GM18520 (cell line): ENCODE measurements at regions not wholly inside any gene's neighbourhood (a gene's known extent, or its start where the extent isn't known, plus 50 kb on each side); places are given as distances from the start of the nearest gene placed in this dataset.

Source experiments
- ATAC-seq: cut with Tn5 transposase; IDR thresholded peaks from one replicate; pipeline ENCODE4 v1.9.1; 2021; ENCODE audit not compliant: unreplicated experiment

- ATAC-seq = no peak
Measured at GRCh38 chr14:61226015-61226654, 55.0 kb downstream of the TMEM30B start.

GRCh38 chr14:61225344-61225743, 55.8 kb downstream of the TMEM30B start:
- no peak for ATAC-seq

DNA sequence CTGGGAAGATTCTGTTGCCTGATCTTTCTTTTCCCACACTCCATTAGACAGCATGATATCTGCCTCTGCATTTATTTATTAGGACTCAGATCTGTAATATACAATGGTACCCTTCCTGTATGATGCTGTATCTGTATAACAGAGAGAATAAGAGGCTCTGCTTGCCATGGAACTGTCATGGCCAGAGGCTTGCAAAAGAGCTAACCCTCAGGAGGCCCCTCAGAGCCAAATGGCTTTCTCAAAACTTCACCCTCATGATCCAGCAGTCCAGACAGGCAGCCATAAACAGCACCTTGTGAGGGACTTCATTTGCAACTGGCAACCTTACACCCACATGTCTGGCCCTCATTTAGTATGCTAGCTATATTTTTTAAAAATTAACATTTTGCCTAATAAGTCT, 57.6 kb downstream of the TMEM30B start:
- ATAC-seq = no peak

DNA sequence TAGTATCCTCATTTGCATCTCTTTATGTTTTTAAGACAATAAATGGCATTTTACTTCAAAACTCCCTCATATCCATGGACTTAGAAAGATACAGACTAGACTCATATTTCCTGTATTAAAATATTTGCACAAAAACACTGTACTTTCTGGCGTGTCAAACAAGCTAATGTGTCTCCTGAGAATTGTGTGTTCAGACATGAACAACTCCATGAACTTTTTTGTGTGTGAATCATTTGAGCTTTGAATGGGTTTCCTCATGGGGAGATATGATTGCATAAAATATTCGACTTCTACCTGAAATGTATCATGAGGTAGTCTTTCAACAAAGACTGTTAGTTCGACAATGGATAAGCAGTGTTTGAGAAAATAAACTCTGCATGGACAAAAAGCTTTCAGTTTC, 58.8 kb downstream of the TMEM30B start:
- no peak for ATAC-seq

DNA sequence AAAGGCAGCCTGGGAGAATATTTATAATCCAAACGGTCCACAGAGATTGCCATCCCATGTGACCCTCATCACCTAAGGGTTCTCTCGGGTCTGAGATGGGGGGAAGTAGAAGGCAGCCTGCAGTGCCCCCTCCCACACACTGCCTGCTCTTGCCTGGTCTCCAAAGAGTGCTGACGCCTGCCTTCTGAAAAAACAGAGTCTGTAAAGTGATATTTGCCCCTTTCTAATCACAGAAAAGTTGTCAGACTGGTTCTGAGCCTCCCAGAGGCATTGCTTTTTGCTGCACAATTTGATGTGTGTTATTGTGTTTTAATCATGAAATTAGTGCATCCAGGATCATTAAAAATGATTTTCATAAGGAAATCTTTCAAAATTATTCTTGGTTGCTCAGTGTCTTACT, 59.2 kb downstream of the TMEM30B start:
- ATAC-seq = no peak

DNA sequence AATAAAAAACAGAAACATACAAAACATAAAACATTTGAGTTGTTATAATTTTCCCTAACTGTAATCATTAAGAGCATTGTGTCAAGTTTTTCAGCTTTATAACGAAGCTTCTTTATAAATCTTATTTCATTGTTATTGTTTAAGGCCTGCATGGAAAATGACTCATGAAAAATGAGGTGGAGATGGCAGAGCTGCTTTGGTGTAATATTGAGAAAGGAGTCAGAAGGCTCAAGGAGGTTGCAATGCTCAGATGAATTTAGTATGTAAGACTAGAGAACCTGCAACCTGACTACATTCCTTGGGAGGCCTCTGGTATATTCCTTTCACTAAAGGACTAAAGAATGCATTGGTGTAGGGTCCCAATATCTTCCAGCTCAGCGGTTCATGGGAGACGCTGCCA, 61.5 kb downstream of the TMEM30B start:
- ATAC-seq = no peak

- ATAC-seq = no peak
Measured at GRCh38 chr14:61219256-61219655, 61.9 kb downstream of the TMEM30B start.

- no peak for ATAC-seq
Measured at GRCh38 chr14:61218767-61219166, 62.4 kb downstream of the TMEM30B start.

DNA sequence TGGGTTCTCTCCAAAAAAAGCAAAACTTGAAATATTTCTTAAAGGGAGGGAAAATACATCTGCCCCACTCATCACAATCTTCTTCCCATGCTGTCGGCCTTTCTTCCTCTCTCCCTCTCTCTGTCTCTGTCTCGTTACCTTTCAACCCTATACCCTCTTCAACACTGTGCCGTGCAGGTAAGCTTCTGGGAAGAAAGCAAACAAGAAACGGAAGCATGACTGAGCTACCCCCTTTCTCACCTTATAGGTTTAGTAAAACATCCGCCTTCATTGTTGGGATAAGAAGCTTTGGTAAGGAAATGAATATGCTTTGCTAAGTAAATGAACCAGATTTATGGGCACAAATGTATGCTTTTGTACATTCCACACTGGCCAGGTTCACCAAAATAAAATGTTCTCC, 63.0 kb downstream of the TMEM30B start:
- ATAC-seq = no peak

- ATAC-seq = no peak
Measured at GRCh38 chr14:61217516-61217915, 63.6 kb downstream of the TMEM30B start.

- no peak for ATAC-seq
Measured at GRCh38 chr14:61215222-61216020, 65.7 kb downstream of the TMEM30B start.

GRCh38 chr14:61213920-61214319, 67.2 kb downstream of the TMEM30B start:
- ATAC-seq = no peak

DNA sequence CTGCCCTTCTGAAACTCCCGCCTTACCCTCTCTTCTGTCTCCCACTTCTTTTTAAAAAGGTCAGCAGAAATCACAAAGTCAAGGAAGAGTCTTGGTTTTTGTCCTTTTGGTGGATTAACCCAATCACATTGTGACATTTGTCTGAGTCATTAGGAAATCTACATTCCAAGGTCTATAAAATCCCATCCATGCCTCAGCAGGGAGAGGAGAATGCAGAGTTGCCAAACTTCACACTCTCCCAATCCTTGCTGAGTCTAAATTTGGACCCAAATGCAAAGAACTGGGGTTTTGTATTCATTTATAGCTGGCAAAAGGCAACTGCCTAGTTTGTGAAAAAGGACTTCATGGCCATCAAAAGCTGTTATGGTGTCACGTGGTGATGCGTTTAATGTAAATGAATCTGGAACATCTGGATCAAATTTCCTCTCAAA, 67.9 kb downstream of the TMEM30B start:
- ATAC-seq = no peak

DNA sequence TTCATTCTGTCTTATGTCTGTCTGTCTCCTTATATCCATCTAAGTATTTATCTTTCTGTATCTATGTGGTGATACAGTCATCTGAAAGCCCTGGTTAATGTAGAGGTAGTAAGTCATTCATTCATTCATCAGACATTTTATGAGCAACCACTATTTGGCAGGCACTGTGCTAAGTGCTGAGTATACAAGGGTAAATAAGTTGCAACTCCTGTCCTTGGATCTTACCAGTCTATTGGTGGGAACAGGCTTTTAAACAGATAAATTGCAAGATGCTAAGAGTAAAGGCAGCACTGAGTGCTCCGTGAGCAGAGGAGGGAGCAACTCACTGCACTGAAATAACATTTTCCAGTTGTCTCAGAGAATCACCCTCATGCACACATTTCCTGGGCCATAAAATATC, 68.6 kb downstream of the TMEM30B start:
- ATAC-seq = no peak

DNA sequence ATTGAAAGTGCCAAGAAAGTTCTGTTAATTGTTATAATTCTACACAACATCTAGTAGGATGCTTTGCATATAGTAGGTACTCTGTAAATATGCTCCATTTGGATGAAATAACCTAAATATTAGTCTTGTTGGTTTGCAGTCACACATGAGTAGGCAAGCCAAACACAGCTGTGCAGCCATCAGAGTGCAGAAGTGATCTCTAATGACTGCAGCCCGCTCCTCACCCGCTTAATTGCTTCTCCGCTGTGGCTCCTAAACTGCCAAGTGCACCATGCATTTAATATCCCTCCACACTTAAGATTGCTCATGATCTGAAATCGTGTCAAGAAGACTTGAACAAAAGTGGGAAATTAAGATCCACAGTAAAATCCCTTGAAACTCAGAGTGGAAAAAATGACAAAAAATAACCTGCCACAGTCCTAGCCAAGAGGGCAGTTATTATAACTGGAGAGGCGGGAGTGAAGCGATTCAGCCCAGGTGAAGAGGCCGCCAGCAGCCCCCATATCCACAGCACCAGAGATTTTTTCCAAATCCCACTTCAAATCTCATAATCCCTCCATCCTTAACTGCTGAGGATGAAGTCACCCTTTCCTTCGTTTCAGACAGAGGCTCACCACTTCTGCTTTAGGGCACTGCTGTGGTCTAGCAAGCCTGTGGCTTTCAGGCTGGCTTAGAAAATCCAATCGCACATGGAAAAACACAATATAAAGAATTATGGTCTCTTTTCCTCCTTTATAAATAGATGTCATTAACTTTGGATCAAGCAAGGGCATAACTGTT, 69.5 kb downstream of the TMEM30B start:
- ATAC-seq = no peak

- ATAC-seq = no peak
Measured at GRCh38 chr14:61203081-61203753, 77.9 kb downstream of the TMEM30B start.

- no peak for ATAC-seq
Measured at GRCh38 chr14:61202124-61202523, 79.0 kb downstream of the TMEM30B start.

DNA sequence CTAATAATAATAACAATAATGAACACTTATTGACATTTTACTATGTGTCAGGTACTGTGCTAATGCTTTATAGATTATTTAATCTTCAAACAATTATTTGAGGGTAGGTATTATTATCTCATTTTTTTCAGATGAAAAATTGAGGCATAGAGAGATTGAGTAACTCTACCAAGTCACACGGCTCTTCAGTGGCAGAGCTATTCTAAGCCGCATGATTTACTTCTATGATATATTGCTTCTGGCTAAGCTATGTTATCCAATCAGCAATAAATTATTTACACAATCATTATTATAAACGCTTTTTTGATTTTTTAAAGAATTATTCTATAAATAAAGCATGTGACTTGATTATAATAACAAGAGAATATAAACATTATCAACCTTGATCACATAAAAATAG, 80.0 kb downstream of the TMEM30B start:
- no peak for ATAC-seq

DNA sequence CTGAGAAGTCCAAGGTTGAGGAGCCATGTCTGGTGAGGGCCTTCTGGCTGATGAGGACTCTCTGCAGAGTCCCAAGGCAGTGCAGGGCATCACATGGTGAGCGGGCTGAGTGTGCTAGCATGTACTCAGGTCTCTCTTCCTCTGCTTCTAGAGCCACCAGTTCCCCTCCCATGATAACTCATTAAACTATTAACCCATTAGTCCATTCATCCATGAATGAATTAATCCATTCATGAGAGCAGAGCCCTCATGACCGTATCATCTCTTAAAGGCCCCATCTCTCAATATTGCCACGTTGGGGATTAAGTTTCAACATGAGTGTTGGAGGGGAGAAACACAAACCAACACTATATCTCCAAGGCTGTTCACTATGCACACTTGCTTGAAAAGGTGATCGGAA, 83.7 kb downstream of the TMEM30B start:
- no peak for ATAC-seq

GRCh38 chr14:61196792-61197191, 84.3 kb downstream of the TMEM30B start:
- no peak for ATAC-seq

DNA sequence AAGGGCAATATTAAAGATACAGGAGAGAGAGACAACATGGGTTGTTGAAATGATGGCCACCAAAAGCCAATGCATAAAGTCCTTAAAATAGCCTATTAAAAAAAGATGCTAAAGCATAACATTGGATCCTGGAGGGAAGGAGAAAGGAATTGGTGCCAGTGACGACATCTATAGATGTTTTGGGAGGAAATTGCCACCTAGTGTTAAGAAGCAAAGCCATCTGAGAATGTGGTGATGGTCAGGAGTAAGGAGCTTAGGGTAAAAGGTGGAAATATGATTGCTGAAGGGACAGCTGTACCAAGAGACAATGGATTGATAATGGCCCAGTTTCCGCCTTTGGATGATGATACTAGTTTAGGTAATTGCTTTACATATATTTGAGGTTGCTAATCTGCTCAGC, 85.1 kb downstream of the TMEM30B start:
- no peak for ATAC-seq
